RWPE2 (cell line): ENCODE measurements at regions not wholly inside any gene's neighbourhood (a gene's known extent, or its start where the extent isn't known, plus 50 kb on each side); places are given as distances from the start of the nearest gene placed in this dataset.

Experiments
- ATAC-seq: fragments of 200-7000 bp; cut with Tn5 transposase; 3 replicates; pipeline ENCODE4 v1.9.1; 2021; ENCODE audit warnings: low read depth
- DNase-seq: peaks from one replicate; pipeline ENCODE4 v3.0.0-alpha.2; 2020; ENCODE audit warnings: low spot score
- H3K27ac ChIP-seq: fragments of 450-650 bp; 2 replicates; pipeline ENCODE4 v1.5.1; 2017; ENCODE audit warnings: mild to moderate bottlenecking; ENCODE audit not compliant: poor library complexity, severe bottlenecking
- H3K27me3 ChIP-seq: fragments of 250-450 bp; sonication (Bioruptor Pico); 2 replicates; pipeline ENCODE4 v1.5.1; 2021; ENCODE audit warnings: mild to moderate bottlenecking, moderate library complexity; ENCODE audit not compliant: insufficient read depth, poor library complexity, severe bottlenecking
- H3K36me3 ChIP-seq: fragments of 250-450 bp; sonication (Bioruptor Pico); 2 replicates; pipeline ENCODE4 v1.5.1; 2020; ENCODE audit warnings: low read depth, mild to moderate bottlenecking, moderate library complexity
- H3K4me1 ChIP-seq: fragments of 250-450 bp; sonication (Bioruptor Pico); 2 replicates; pipeline ENCODE4 v1.5.1; 2021; ENCODE audit warnings: mild to moderate bottlenecking, moderate library complexity; ENCODE audit not compliant: insufficient read depth, poor library complexity, severe bottlenecking
- H3K4me3 ChIP-seq: fragments of 250-450 bp; sonication (Bioruptor Pico); 2 replicates; pipeline ENCODE4 v1.5.1; 2021; ENCODE audit warnings: mild to moderate bottlenecking, moderate library complexity; ENCODE audit not compliant: severe bottlenecking
- H3K9me3 ChIP-seq: fragments of 250-450 bp; sonication (Bioruptor Pico); 2 replicates; pipeline ENCODE4 v1.5.1; 2021; ENCODE audit warnings: mild to moderate bottlenecking, moderate library complexity; ENCODE audit not compliant: severe bottlenecking
- TF ChIP-seq, protein P1 (sequence below): fragments of 450-650 bp; IDR thresholded peaks from one replicate; pipeline ENCODE4 v1.5.1; 2017; ENCODE audit warnings: mild to moderate bottlenecking, moderate library complexity; ENCODE audit not compliant: poor library complexity, severe bottlenecking

GRCh38 chr4:62711575-62711974, 1511.4 kb downstream of the ADGRL3 start:
- Histone ChIP-seq H3K27me3 (no peaks in the 10 kb centered on the region), H3K4me1 (no peaks in the 10 kb centered on the region), H3K9me3 (no peaks in the 10 kb centered on the region), H3K27ac (no peak overlapping the region), H3K36me3 (no peaks in the 10 kb centered on the region), H3K4me3 (no peak overlapping the region)
- TF ChIP-seq, protein P1, sequence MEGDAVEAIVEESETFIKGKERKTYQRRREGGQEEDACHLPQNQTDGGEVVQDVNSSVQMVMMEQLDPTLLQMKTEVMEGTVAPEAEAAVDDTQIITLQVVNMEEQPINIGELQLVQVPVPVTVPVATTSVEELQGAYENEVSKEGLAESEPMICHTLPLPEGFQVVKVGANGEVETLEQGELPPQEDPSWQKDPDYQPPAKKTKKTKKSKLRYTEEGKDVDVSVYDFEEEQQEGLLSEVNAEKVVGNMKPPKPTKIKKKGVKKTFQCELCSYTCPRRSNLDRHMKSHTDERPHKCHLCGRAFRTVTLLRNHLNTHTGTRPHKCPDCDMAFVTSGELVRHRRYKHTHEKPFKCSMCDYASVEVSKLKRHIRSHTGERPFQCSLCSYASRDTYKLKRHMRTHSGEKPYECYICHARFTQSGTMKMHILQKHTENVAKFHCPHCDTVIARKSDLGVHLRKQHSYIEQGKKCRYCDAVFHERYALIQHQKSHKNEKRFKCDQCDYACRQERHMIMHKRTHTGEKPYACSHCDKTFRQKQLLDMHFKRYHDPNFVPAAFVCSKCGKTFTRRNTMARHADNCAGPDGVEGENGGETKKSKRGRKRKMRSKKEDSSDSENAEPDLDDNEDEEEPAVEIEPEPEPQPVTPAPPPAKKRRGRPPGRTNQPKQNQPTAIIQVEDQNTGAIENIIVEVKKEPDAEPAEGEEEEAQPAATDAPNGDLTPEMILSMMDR = no peak
- ATAC-seq (0 out of 3 replicates have a peak, but pooled peaks have one; percentile 29), DNase-seq (no peak)

GRCh38 chr4:62709618-62710252, 1509.6 kb downstream of the ADGRL3 start:
- no peaks in the 10 kb centered on the region for H3K9me3 ChIP-seq
- H3K36me3 ChIP-seq = no peaks in the 10 kb centered on the region
- H3K27ac ChIP-seq = no peak overlapping the region
- H3K27me3 ChIP-seq = no peaks in the 10 kb centered on the region
- ATAC-seq (peak; percentile 65; the same call in 1 of the 3 replicates), DNase-seq (no peak)
- H3K4me3 ChIP-seq = no peak overlapping the region
- TF ChIP-seq, protein P1 = peak; percentile 74
- no peaks in the 10 kb centered on the region for H3K4me1 ChIP-seq

GRCh38 chr4:62706423-62706822, 1506.3 kb downstream of the ADGRL3 start:
- no peak for ATAC-seq
- H3K4me1 ChIP-seq = no peaks in the 10 kb centered on the region
- DNase-seq = no peak
- H3K4me3 ChIP-seq = no peak overlapping the region
- H3K36me3 ChIP-seq = no peaks in the 10 kb centered on the region
- no peaks in the 10 kb centered on the region for H3K9me3 ChIP-seq
- H3K27ac ChIP-seq = no peak overlapping the region
- TF ChIP-seq, protein P1 = no peak
- no peaks in the 10 kb centered on the region for H3K27me3 ChIP-seq

- H3K4me3 ChIP-seq = no peak overlapping the region
- no peak for ATAC-seq
- DNase-seq = peak; percentile 28
- H3K36me3 ChIP-seq = no peaks in the 10 kb centered on the region
- H3K9me3 ChIP-seq = no peaks in the 10 kb centered on the region
- TF ChIP-seq, protein P1 = no peak
- H3K27ac ChIP-seq = no peak overlapping the region
- H3K27me3 ChIP-seq = no peaks in the 10 kb centered on the region
- H3K4me1 ChIP-seq = no peaks in the 10 kb centered on the region
These were observed 1483.9 kb downstream of the ADGRL3 start for GRCh38 chr4:62683799-62684566.

DNA sequence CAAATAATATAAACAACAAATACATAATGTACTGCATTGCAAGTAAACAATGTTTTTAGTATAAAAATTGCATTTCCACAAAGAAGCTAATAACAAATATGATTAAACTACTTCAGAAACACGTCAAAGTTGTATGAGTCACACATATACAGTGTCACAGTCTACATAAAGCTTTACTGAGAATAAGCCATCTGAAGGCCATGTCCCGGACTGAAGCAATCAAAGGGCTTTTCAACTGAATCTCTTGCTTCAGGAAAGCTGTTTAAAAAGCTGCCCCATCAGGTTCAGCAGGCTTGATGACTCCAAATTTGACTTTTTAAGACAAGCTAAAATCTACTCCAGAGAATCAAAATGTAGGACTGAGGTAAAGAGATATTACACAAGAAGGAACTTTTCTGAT, 1476.8 kb downstream of the ADGRL3 start:
- H3K27me3 ChIP-seq = peaks cover 3% of the 10 kb centered on the region
- no peaks in the 10 kb centered on the region for H3K4me1 ChIP-seq
- no peaks in the 10 kb centered on the region for H3K36me3 ChIP-seq
- ATAC-seq (no peak), DNase-seq (no peak)
- no peak overlapping the region for H3K27ac ChIP-seq
- TF ChIP-seq, protein P1 = no peak
- no peak overlapping the region for H3K4me3 ChIP-seq
- H3K9me3 ChIP-seq = no peaks in the 10 kb centered on the region
